Testis (tissue), 2 donors: ENCODE measurements at regions not wholly inside any gene's neighbourhood (a gene's known extent, or its start where the extent isn't known, plus 50 kb on each side); places are given as distances from the start of the nearest gene placed in this dataset.

Experiments used
- DNase-seq: peaks from one replicate; pipeline ENCODE4 v3.0.0-alpha.2; 2019
- H3K27ac ChIP-seq, 2 donors: fragments of 200-600 bp; sonication (generic); one replicate each; pipeline ENCODE4 v1.5.1; 2019
- H3K27me3 ChIP-seq: fragments of 200-600 bp; sonication (generic); one replicate; pipeline ENCODE4 v1.5.1; 2019
- H3K36me3 ChIP-seq: fragments of 200-600 bp; sonication (generic); one replicate; pipeline ENCODE4 v1.5.1; 2017; ENCODE audit warnings: low read depth; ENCODE audit errors: missing control alignments
- H3K4me1 ChIP-seq: fragments of 200-600 bp; sonication (generic); one replicate; pipeline ENCODE4 v1.5.1; 2019
- H3K4me3 ChIP-seq, 2 donors: fragments of 200-600 bp; sonication (generic); one replicate each; pipeline ENCODE4 v1.5.1; 2017 to 2019
- H3K9me3 ChIP-seq: fragments of 200-600 bp; sonication (generic); one replicate; pipeline ENCODE4 v1.5.1; 2017
- POLR2A ChIP-seq: fragments of 450-650 bp; IDR thresholded peaks from one replicate; pipeline ENCODE4 v1.6.1; 2017; ENCODE audit warnings: antibody characterized with exemption, mild to moderate bottlenecking, moderate library complexity
- WGBS, 2 donors: methylation state at CpG; one replicate each; pipeline ENCODE4 v1.1.5; 2018; 5-methylcytosine and 5-hydroxymethylcytosine counted together
- intact Hi-C: fragments of 100-400 bp; cut with DNase I; formaldehyde crosslinking; loops from one replicate; pipeline ENCODE4 v1.15.1; 2023; ENCODE audit warnings: low total_unique reads
- TF ChIP-seq, protein P1 (sequence below), 3 experiments: fragments of 450-650 bp in 2 of 3; fragments of 200-600 bp in 1 of 3; sonication (generic) in 1 of 3; IDR thresholded peaks; one replicate each; pipeline ENCODE4 v1.5.1; 2016 to 2019; ENCODE audit warnings: antibody characterized with exemption in 3 of 3, mild to moderate bottlenecking in 2 of 3, moderate library complexity in 1 of 3

DNA sequence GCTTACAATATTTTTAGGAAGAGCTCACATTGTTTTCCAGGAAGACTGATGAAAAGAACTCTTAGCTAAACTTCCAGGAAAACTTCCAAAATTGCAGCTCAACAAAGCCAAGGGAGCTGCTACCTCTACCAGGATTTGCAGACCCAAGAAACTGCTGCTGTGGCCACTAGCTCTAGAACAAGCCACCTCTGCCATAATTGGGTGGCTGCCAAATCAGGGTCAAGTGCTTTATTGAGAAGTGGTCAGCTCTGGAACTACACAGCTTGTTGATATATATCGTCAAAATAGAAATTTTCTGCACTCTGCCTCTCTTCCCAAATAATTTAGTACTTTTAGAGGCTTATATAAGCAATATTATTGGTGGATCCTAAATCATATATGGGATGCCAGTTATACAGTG, 371.8 kb upstream of the CHORDC1 start:
- WGBS, 2 donors, result 67 to 74% methylated on average over 1 of the region's 1 CpG
- H3K27ac ChIP-seq, result no peak overlapping the region
- intact Hi-C loops, result no loop called here
- no peaks in the 10 kb centered on the region for H3K4me1 ChIP-seq
- no peaks in the 10 kb centered on the region for H3K9me3 ChIP-seq
- no peak for TF ChIP-seq POLR2A
- TF ChIP-seq, protein P1, sequence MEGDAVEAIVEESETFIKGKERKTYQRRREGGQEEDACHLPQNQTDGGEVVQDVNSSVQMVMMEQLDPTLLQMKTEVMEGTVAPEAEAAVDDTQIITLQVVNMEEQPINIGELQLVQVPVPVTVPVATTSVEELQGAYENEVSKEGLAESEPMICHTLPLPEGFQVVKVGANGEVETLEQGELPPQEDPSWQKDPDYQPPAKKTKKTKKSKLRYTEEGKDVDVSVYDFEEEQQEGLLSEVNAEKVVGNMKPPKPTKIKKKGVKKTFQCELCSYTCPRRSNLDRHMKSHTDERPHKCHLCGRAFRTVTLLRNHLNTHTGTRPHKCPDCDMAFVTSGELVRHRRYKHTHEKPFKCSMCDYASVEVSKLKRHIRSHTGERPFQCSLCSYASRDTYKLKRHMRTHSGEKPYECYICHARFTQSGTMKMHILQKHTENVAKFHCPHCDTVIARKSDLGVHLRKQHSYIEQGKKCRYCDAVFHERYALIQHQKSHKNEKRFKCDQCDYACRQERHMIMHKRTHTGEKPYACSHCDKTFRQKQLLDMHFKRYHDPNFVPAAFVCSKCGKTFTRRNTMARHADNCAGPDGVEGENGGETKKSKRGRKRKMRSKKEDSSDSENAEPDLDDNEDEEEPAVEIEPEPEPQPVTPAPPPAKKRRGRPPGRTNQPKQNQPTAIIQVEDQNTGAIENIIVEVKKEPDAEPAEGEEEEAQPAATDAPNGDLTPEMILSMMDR (IDR thresholded peaks at IDR 0.05), result no peak
- no peaks in the 10 kb centered on the region for H3K27me3 ChIP-seq
- no peak for DNase-seq
- H3K36me3 ChIP-seq, result no peaks in the 10 kb centered on the region
- no peak overlapping the region for H3K4me3 ChIP-seq

DNA sequence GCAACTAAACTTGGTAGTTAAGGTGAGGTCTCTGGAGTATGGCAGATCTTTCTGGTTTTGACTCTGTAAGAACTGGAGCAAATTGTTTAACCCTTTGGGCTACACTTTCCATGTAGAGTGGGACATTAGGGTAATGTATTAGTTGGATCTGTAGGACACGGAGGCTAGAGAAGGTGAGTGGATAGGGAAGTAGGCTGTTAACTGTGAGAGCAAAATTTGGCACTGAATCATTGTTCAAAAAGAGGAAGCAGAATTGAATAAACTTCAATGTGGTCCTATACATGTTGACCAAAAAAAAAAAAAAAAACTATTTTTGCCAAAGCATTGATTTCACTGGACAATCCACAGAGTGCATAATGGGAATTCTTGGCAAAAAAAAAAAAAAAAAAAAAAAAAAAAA, 370.2 kb upstream of the CHORDC1 start:
- 85 to 86% methylated on average over 1 of the region's 1 CpG for WGBS, 2 donors
- Histone ChIP-seq H3K27me3 (no peaks in the 10 kb centered on the region), H3K36me3 (no peaks in the 10 kb centered on the region), H3K4me1 (no peaks in the 10 kb centered on the region), H3K27ac (no peak overlapping the region), H3K9me3 (no peaks in the 10 kb centered on the region), H3K4me3 (no peak overlapping the region)
- intact Hi-C loops, result no loop called here
- TF ChIP-seq, protein P1 (IDR thresholded peaks at IDR 0.05), result no peak
- TF ChIP-seq POLR2A, result no peak
- no peak for DNase-seq

DNA sequence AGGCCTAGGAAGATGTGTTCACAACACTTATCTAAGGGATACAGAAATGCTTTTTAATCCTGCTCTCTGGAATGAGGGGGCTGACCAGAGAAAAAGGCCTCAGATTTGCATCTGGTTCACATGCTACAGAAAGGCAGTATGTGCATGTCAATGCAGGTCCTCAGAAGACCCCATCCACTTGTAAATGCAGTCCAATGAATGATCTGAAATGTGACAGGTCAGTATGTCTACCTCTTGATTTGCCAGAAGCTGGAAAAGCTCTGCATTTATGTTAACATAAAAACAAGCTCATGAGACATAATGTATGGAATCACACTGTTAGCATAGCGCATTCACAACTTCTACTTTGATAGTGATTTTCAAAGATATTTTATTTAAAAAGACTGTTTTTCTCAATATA, 367.4 kb upstream of the CHORDC1 start:
- H3K4me1 ChIP-seq, result no peaks in the 10 kb centered on the region
- DNase-seq, result no peak
- WGBS, 2 donors, result 94 to 97% methylated on average over 1 of the region's 1 CpG
- H3K9me3 ChIP-seq, result no peaks in the 10 kb centered on the region
- H3K4me3 ChIP-seq, result no peak overlapping the region
- intact Hi-C loops, result no loop called here
- H3K27me3 ChIP-seq, result no peaks in the 10 kb centered on the region
- no peak for TF ChIP-seq POLR2A
- TF ChIP-seq, protein P1 (IDR thresholded peaks at IDR 0.05), result no peak
- no peak overlapping the region for H3K27ac ChIP-seq
- H3K36me3 ChIP-seq, result no peaks in the 10 kb centered on the region

DNA sequence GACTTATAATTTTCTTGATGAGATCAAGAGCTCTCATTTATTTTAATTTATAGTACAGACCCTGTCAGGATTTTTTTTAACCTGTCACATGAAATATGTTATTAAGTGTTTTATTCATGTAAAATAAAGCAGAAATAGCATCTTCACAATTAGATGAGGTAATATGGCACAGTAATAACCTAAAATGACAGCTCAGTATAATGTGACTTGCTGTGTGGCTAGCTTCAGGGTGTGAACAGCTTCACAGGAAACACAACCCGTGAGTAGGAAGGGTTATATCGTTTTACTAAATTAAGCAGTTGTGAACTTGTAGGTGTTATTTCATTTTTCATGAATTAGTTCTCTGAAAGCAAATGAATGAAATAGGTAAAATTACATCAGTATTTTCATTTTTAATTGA, 366.9 kb upstream of the CHORDC1 start:
- Histone ChIP-seq H3K4me1 (no peaks in the 10 kb centered on the region), H3K36me3 (no peaks in the 10 kb centered on the region), H3K9me3 (no peaks in the 10 kb centered on the region), H3K27me3 (no peaks in the 10 kb centered on the region), H3K4me3 (no peak overlapping the region), H3K27ac (no peak overlapping the region)
- no peak for TF ChIP-seq POLR2A
- TF ChIP-seq, protein P1 (IDR thresholded peaks at IDR 0.05), result no peak
- intact Hi-C loops, result no loop called here
- no peak for DNase-seq
- 77 to 83% methylated on average over 2 of the region's 2 CpGs for WGBS, 2 donors

DNA sequence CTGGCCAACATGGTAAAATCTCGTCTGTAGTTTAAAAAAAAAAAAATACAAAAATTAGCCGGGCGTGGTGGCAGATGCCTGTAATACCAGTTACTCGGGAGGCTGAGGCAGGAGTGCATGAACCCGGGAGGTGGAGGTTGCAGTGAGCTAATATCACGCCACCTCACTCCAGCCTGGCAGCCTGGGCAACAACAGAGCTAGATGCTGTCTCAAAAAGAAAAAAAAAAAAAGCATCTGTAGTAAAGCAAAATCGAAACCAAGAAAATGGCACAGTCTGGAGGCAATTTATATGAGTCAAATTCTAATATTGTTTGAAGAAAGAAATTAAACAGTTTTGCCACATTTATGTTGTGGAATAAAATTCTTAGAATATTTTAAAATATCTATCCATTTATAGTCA, 365.0 kb upstream of the CHORDC1 start:
- Histone ChIP-seq H3K27ac (no peak overlapping the region), H3K9me3 (no peaks in the 10 kb centered on the region), H3K36me3 (no peaks in the 10 kb centered on the region), H3K4me1 (no peaks in the 10 kb centered on the region), H3K27me3 (no peaks in the 10 kb centered on the region), H3K4me3 (no peak overlapping the region)
- TF ChIP-seq POLR2A, result no peak
- TF ChIP-seq, protein P1 (IDR thresholded peaks at IDR 0.05), result no peak
- 77 to 88% methylated on average over 7 of the region's 7 CpGs for WGBS, 2 donors
- intact Hi-C loops, result no loop called here
- DNase-seq, result no peak
